Small intestine (tissue), 7 donors: ENCODE measurements at regions not wholly inside any gene's neighbourhood (a gene's known extent, or its start where the extent isn't known, plus 50 kb on each side); places are given as distances from the start of the nearest gene placed in this dataset.

Experiments used
- DNase-seq, 2 donors: peaks; one replicate each; pipeline versions ENCODE4 v3.0.0 to v3.0.0-alpha.2; 2013
- FAIRE-seq: peaks from 2 replicates; lab custom pipeline; 2012; peaks lifted over from hg19 to GRCh38; lab: Jason Lieb, UNC
- H3K27ac ChIP-seq, 3 donors: one replicate each; pipeline ENCODE4 v1.5.1; 2013; ENCODE audit warnings: low read length in 2 of 3, mild to moderate bottlenecking in 2 of 3, control low read depth in 1 of 3, inconsistent platforms in 1 of 3, low read depth in 1 of 3, moderate library complexity in 1 of 3
- H3K27me3 ChIP-seq, 3 donors: one replicate each; pipeline ENCODE4 v1.6.1; 2013; ENCODE audit warnings: low read length in 3 of 3, inconsistent platforms in 1 of 3; ENCODE audit not compliant: control insufficient read depth in 3 of 3, insufficient read depth in 3 of 3
- H3K36me3 ChIP-seq, 3 donors: one replicate each; pipeline ENCODE4 v1.6.1; 2013; ENCODE audit warnings: low read length in 3 of 3, inconsistent platforms in 1 of 3, low read depth in 1 of 3, mild to moderate bottlenecking in 1 of 3, moderate library complexity in 1 of 3; ENCODE audit not compliant: control insufficient read depth in 3 of 3, insufficient read depth in 2 of 3
- H3K4me1 ChIP-seq, 3 donors: one replicate each; pipeline ENCODE4 v1.6.1; 2013; ENCODE audit warnings: low read length in 2 of 3, inconsistent platforms in 1 of 3, low read depth in 1 of 3, mild to moderate bottlenecking in 1 of 3, moderate library complexity in 1 of 3; ENCODE audit not compliant: control insufficient read depth in 3 of 3, insufficient read depth in 2 of 3
- H3K4me3 ChIP-seq, 3 donors: one replicate each; pipeline ENCODE4 v1.5.1; 2013; ENCODE audit warnings: low read length in 3 of 3, control low read depth in 1 of 3, inconsistent platforms in 1 of 3, low read depth in 1 of 3, mild to moderate bottlenecking in 1 of 3, moderate library complexity in 1 of 3
- H3K9me3 ChIP-seq, 2 donors: one replicate each; pipeline ENCODE4 v1.6.1; 2013; ENCODE audit warnings: low read depth in 1 of 2, low read length in 1 of 2; ENCODE audit not compliant: control insufficient read depth in 2 of 2, insufficient read depth in 1 of 2
- WGBS, 3 donors: extraction: QIAGEN DNeasy Blood & Tissue Kit; methylation state at CpG; one replicate each; pipeline ENCODE4 v1.1.7; 2013; 5-methylcytosine and 5-hydroxymethylcytosine counted together
- donor health status: healthy with polysubstance abuse.
- donor health status: control.
- donor health status: control.
- donor health status: Bipolar disorder and iron deficiency.
- donor health status: healthy.

- no peaks in the 10 kb centered on the region for H3K36me3 ChIP-seq
- no peaks in the 10 kb centered on the region for H3K27me3 ChIP-seq
- H3K9me3 ChIP-seq: no peaks in the 10 kb centered on the region
- WGBS, 3 donors: 68 to 75% (median 74%) methylated on average over 3 of the region's 3 CpGs
- no peaks in the 10 kb centered on the region for H3K4me1 ChIP-seq
- no peak for FAIRE-seq
- no peak overlapping the region for H3K27ac ChIP-seq
- no peak overlapping the region for H3K4me3 ChIP-seq
- no peak for DNase-seq
Measured at GRCh38 chr17:33596899-33597298, 303.8 kb upstream of the ASIC2 start.

DNA sequence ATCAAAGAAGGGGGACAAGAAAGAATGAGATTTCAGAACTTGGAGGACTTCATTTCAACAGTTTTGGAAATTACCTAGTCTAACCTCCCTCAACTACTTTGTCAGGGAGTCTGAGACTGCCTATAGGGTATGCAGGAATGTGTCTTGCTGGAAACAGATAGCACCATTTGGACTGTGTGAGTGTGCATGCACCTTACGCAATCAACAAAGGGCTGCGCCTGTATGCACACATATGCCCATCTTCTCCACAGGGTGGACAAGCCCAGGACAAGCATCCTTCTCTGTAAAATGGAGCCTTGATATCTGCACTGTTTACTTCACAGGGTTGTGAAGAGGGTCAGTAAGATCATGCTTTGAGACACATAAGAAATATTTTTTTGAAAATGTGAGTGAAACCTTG is 305.7 kb upstream of the ASIC2 start:
- DNase-seq (no peak), FAIRE-seq (no peak)
- Histone ChIP-seq H3K4me1 (peaks cover 0 to 8% (median 0%) of the 10 kb centered on the region in 3 donors), H3K27me3 (no peaks in the 10 kb centered on the region), H3K9me3 (no peaks in the 10 kb centered on the region), H3K4me3 (no peak overlapping the region), H3K27ac (no peak overlapping the region), H3K36me3 (no peaks in the 10 kb centered on the region)
- WGBS, 3 donors: 93 to 94% (median 93%) methylated on average over 2 of the region's 2 CpGs

- peak overlapping the region in 1 of 3 donors; percentile 68 for H3K27ac ChIP-seq
- DNase-seq (peak in 1 of 2 donors; percentile 58), FAIRE-seq (no peak)
- H3K27me3 ChIP-seq: no peaks in the 10 kb centered on the region
- H3K36me3 ChIP-seq: no peaks in the 10 kb centered on the region
- peaks cover 0 to 23% (median 0%) of the 10 kb centered on the region in 3 donors for H3K4me1 ChIP-seq
- no peaks in the 10 kb centered on the region for H3K9me3 ChIP-seq
- H3K4me3 ChIP-seq: no peak overlapping the region
- 6 to 29% (median 27%) methylated on average over 1 of the region's 1 CpG for WGBS, 3 donors
Measured at GRCh38 chr17:33602981-33603380, 309.9 kb upstream of the ASIC2 start.

DNA sequence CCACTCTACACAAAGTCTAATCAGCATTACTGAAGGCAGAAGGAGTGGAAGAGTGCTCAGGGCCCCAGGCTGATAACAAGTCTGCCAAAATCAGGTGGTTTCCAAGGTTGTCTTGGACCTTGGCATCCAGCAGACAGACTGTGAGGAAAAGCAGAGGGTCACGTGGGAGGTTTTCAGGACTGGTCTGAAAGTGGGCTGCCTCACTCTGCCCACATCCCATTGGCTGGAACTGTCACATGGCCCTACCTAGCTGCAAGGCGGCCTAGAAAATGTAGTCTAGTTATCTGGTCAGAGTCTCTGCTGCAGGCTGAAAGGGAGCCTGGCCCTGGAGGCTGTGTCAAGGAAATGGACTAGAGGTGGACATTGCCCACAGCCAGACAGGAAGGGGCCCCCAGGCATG is 310.7 kb upstream of the ASIC2 start:
- Histone ChIP-seq H3K4me3 (no peak overlapping the region), H3K9me3 (no peaks in the 10 kb centered on the region), H3K27ac (peak overlapping the region in 1 of 3 donors; percentile 68), H3K36me3 (no peaks in the 10 kb centered on the region), H3K27me3 (no peaks in the 10 kb centered on the region), H3K4me1 (peaks cover 0 to 23% (median 0%) of the 10 kb centered on the region in 3 donors)
- DNase-seq (peak in 1 of 2 donors; percentile 91), FAIRE-seq (no peak)
- WGBS, 3 donors: 40 to 51% (median 49%) methylated on average over 2 of the region's 2 CpGs

DNA sequence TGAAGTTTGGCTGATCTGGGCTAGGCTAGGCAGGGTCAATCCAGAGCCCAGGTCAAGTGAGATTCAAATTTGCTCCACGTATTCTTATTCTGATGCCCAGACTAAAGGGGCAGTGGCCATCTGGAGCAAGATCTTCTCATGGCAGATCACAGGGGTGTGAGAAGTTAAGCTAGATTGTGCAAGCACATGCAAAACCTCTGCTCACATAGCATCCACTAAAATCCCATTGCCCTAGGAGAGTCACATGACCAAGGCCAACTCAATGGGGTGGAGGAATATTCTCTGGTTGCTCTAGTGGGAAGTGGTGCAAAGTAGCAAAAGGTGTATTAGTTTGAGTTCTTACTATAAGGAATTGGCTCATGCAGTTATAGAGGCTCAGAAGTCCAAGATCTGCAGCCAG is 318.4 kb upstream of the ASIC2 start:
- no peaks in the 10 kb centered on the region for H3K9me3 ChIP-seq
- FAIRE-seq (no peak), DNase-seq (no peak)
- peaks cover 0 to 4% (median 0%) of the 10 kb centered on the region in 3 donors for H3K27me3 ChIP-seq
- H3K4me1 ChIP-seq: no peaks in the 10 kb centered on the region
- WGBS, 3 donors: 9 to 42% (median 35%) methylated on average over 1 of the region's 1 CpG
- H3K36me3 ChIP-seq: no peaks in the 10 kb centered on the region
- no peak overlapping the region for H3K27ac ChIP-seq
- no peak overlapping the region for H3K4me3 ChIP-seq

GRCh38 chr17:33615861-33616260 is 322.8 kb upstream of the ASIC2 start:
- 23 to 40% (median 33%) methylated on average over 3 of the region's 3 CpGs for WGBS, 3 donors
- no peaks in the 10 kb centered on the region for H3K36me3 ChIP-seq
- H3K27ac ChIP-seq: no peak overlapping the region
- no peak for DNase-seq
- peaks cover 0 to 2% (median 2%) of the 10 kb centered on the region in 3 donors for H3K27me3 ChIP-seq
- H3K4me1 ChIP-seq: no peaks in the 10 kb centered on the region
- FAIRE-seq: no peak
- no peaks in the 10 kb centered on the region for H3K9me3 ChIP-seq
- no peak overlapping the region for H3K4me3 ChIP-seq

- Histone ChIP-seq H3K27ac (no peak overlapping the region), H3K9me3 (no peaks in the 10 kb centered on the region), H3K4me1 (no peaks in the 10 kb centered on the region), H3K36me3 (no peaks in the 10 kb centered on the region), H3K27me3 (peaks cover 0 to 3% (median 0%) of the 10 kb centered on the region in 3 donors), H3K4me3 (no peak overlapping the region)
- WGBS, 3 donors: 73 to 86% (median 86%) methylated on average over 3 of the region's 3 CpGs
- DNase-seq (no peak), FAIRE-seq (no peak)
Measured at GRCh38 chr17:33623841-33624240, 330.7 kb upstream of the ASIC2 start.

GRCh38 chr17:33628500-33629346 is 335.6 kb upstream of the ASIC2 start:
- no peaks in the 10 kb centered on the region for H3K4me1 ChIP-seq

More at GRCh38 chr17:33628500-33629346, 335.6 kb upstream of the ASIC2 start:
- Histone ChIP-seq H3K27me3 (peaks cover 0 to 7% (median 0%) of the 10 kb centered on the region in 3 donors), H3K36me3 (no peaks in the 10 kb centered on the region), H3K9me3 (peaks cover 0 to 2% of the 10 kb centered on the region in 2 donors), H3K4me3 (no peak overlapping the region), H3K27ac (no peak overlapping the region)
- FAIRE-seq (no peak), DNase-seq (no peak)
- 67 to 77% (median 70%) methylated on average over 7 of the region's 7 CpGs for WGBS, 3 donors
